Embryonic facial prominence (tissue), 1 donor: ENCODE measurements at regions not wholly inside any gene's neighbourhood (a gene's known extent, or its start where the extent isn't known, plus 50 kb on each side); places are given as distances from the start of the nearest gene placed in this dataset.
"Not testable (repeated sequence)": the region's sequence is repeated elsewhere in the genome, so short reads cannot be mapped to it uniquely, and the experiment has no call there.

ENCODE experiments used
- DNase-seq: peaks from one replicate; pipeline ENCODE4 v3.0.0-alpha.2; 2016; ENCODE audit errors: extremely low spot score

GRCh38 chr2:217001740-217002139 lies 141.9 kb upstream of the TNP1 start:
- no peak for DNase-seq

- DNase-seq: no peak
These were observed 140.5 kb upstream of the TNP1 start for GRCh38 chr2:217000406-217000805.

DNA sequence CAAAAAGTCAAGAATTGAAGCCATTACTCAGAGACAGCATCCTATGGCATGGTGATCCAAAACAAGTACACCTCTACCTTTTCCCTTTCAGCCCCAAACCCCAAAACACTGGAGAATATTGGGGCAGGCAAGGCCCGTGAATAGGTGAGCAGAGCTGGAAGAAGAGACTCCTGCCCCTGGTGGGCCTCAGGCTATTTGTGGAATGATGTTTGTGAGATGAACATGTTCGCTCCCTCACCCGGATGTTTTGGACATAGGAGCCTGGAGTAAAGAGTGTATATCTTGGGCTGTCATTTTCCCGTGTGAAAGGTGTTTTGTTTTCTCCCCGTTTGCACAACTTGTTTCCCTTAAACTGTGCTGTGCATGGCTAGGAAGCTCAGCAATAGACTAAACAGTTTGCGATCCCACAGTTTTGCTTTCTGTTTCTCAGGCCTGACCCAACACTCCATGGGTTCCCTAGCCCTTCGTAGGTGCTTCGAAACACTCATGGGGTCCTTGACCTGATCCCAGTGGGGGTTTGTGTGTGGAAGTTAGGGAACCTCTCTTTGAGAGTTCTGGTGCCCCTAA lies 136.5 kb upstream of the TNP1 start:
- DNase-seq: no peak

GRCh38 chr2:216994353-216994854 lies 134.5 kb upstream of the TNP1 start:
- no peak for DNase-seq

DNA sequence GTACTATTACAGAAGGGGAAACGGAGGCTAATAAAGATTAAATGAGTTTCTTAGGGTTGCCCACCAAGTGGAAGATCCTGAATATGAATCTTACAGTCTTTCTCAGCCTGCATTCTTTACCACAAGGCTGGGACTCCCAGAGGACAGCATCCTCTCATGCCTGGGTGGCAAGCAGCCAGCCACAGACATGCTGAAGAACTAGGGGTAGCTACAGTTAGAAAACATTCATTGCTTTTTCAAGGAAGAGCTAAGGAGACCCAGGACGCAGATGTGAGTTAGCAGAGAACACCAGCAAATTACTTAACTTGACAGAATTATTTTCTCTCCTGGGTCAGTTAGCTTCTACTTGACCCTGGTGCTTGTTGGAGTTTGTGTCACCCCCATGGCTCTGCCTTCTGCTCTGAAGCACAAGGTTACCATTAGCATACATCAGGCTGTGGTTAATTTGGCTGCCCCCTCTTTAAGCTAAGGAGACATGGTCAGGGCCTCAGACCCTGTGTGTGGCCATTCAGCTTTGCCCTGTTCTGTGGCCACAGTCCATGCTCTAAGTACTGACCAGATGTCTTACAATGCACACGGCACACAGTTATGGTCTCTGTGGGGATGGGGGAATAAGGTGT lies 132.3 kb upstream of the TNP1 start:
- DNase-seq: no peak

DNA sequence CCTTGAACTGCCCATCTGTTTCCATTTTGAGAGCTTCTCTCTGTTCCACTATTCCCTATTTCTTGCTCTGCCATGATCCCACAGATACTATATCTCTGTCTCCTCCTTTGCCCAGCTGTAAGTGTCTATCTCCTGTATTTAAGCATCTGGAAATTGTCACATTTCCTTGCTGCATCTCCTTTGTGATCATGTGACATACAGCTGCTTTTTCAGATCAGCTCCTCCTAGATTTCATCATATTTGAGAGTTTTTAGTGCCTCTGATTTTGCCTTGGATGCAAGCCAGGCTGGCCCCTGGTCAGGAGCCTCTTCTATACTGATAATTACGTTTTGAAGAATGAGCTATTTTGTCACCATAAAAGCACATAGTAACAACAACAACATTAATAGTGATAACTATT lies 131.7 kb upstream of the TNP1 start:
- DNase-seq: no peak

DNA sequence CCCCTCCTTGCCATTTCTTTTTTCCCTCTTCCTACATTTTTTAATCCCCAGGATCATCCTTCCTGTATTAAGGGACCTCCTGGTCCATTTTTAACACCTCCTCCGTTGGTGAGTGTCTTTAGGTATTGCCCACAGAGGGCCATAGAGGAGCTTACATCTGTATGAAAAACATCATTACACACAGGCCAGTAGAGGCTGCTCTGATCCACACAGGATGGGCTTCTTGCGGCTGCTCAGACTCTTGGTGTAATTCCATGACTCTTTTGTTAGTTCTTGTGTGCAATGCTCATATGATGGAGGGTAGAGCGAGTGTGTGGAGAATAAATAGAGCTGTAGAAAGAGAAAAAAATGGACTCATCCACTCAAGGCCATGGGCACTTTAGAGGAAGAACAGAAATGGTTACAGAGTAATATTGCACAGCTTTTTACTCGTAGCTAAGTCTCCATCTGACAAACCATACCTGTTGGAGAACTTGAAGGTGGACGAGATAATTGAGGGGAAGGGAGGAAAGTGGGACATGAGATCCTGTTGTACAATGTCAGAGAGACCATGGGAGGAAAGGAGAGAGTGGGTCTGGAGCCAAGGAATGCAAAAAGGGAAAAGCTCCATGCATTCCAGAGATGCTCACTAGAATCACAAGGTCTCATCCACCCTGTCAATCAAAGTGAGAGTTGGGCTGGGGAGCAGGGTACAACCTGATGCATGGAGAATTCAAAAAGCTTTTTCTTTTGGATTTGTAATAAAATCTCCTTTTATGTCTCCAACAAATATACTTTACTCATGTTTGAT lies 129.7 kb upstream of the TNP1 start:
- DNase-seq: no peak

- no peak for DNase-seq
These were observed 127.5 kb upstream of the TNP1 start for GRCh38 chr2:216987252-216987821.

- no peak for DNase-seq
These were observed 125.8 kb upstream of the TNP1 start for GRCh38 chr2:216985658-216986141.

GRCh38 chr2:216984937-216985336 lies 125.1 kb upstream of the TNP1 start:
- no peak for DNase-seq

GRCh38 chr2:216981951-216982350 lies 122.1 kb upstream of the TNP1 start:
- DNase-seq: not testable (repeated sequence)

GRCh38 chr2:216980510-216980909 lies 120.6 kb upstream of the TNP1 start:
- DNase-seq: not testable (repeated sequence)

GRCh38 chr2:216974321-216975302 lies 114.7 kb upstream of the TNP1 start:
- no peak for DNase-seq

- DNase-seq: no peak
These were observed 111.7 kb upstream of the TNP1 start for GRCh38 chr2:216971593-216971992.

DNA sequence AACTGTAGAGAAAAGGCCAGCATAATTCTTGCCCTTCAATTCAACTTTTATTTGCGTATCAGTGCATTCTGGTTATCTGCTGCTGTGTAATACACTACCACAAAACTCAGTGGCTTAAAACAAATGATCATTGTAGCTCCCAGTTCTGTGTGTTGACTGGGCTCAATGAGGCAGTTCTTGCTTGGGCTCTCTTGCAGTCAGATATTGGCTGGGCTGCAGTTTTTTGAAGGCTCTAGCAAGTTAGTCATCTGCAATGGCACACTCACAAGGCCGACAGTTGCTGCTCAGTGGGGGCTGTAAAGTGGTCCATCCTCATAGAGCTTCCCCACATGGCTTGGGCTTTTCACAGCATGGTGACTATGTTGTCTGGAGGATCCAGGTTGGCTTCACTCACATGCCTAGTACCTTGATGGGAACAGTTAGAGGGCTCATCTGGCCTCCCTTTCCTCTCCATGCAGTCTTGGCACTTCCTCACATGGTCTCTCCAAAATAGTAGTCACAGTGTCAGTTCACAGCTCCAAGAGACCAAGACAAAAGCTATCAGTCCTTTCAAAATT lies 110.6 kb upstream of the TNP1 start:
- no peak for DNase-seq

- DNase-seq: no peak
These were observed 108.0 kb upstream of the TNP1 start for GRCh38 chr2:216967889-216968288.

DNA sequence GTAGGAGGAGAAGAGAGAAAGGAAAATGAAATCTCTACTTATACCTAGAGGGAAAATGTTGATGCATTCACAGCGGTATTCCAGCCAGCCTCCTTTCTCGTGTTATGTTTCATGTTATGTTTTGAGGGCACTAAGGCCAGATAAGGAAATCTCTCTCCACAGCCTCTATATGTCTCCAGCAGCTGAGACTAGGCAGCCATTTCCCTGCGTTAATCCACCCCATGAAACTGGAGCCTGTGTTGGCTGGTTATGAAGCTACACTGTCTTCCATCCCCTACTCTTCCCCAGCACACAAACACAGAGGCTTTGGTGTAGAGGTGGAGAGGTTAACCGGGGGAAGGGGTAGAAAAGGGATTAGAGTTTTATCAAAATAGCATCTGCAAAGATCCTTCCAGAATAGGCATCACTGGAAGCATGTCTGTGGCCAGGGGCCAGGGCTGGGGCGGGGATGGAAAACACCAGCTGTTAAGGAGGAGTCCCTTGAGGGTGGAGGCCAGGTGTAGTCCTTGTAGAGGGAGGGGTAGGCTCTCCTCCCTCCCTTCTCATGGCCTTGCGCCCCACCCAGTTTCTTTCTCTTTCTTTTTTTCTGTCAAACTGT lies 100.9 kb upstream of the TNP1 start:
- DNase-seq: no peak

DNA sequence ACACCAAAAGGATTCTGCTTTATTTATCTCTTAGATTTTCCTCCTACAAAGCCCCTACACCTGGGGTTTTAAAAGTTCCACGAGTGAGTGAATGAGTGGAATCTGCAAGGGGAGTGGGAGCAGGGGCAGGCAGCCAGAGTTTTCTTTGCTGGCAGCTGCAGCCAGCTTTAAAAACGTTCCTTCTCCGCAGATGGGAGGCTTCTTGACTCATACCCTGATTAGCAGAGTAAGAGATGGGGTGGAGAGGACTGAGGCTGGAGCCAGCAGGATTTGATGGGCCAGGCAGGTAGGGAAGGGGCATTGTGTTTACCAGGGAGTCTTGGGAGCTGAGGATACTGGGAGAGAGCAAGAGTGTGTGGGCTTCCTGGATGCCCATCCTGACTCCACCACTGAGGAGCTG lies 99.6 kb upstream of the TNP1 start:
- no peak for DNase-seq

- DNase-seq: no peak
These were observed 97.1 kb upstream of the TNP1 start for GRCh38 chr2:216956820-216957493.

- DNase-seq: no peak
These were observed 91.3 kb upstream of the TNP1 start for GRCh38 chr2:216951171-216951570.
